ENCODE measurements at regions not wholly inside any gene's neighbourhood (a gene's known extent, or its start where the extent isn't known, plus 50 kb on each side); places are given as distances from the start of the nearest gene placed in this dataset.

DNA sequence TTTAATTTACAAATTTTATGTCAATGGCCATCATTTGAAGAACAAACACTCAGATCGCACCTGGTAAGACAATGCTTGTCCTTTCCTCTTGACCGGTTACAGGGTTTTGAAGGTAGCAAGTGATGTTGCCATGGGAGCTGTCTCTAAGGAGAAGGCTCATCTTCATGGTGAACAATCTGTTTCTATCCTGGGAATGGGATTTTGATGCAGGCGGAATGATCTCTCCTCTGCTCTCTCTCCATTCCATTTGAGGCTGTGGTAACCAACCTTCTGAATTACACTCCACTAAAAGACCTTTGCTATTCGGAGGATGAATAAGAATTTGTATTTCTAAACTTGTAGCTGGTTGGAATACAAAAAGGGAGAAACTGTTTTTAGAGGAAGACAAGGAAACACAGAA is 57.9 kb upstream of the SLC5A9 start:
- DNase-seq (ENCODE audit: low read depth in 4 of 4, low spot score in 3 of 4), result no peak

DNA sequence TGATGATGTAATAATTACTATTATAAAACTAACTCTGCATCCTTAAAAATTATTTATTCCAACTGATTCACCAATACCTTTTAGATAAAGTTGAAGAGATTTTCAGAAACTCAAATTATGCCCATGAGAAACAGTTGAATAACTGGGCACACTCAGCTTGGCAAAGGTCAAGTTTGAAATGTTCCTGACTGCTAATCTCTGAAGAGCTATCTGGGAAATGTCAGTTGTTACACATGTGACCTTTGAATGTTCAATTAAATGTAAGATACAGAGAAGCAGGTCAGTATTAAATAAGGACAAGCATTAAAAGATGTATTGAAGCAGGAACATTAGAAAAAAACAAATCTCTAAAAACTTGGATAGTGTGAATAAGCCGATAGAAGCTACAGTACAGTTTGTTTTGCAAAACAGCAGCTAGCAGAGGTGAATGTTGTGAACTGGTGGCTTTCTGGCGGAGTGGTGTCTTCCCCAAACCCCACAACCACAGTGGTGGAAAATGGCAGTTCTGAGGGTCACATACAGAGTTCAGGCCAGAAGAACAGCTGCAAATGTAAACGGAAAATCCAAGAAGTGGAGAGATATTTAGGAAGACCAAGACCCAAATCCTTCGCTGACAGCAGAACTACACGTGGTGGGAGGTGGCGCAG is 61.9 kb upstream of the SLC5A9 start:
- DNase-seq (ENCODE audit: low read depth in 4 of 4, low spot score in 3 of 4), result no peak

DNA sequence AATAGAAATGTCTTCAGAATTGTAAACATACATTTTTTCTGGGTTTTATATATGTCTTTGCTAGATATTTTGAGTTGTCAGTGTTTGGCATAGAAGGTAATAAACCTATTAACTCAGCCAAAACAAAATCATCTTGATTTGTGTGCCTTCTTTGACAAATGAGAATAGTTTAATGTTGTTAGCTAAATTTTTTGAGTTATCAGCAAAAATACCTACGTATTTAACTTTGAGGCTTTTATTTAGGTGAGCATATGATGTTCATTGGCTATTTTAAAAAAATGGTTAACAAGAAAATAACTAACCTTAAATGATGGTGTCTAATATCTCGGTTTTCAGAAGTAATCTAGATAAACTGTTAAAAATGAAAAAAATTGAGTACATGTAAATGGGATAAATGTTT is 83.2 kb upstream of the SLC5A9 start:
- no peak for DNase-seq (ENCODE audit: low read depth in 4 of 4, low spot score in 3 of 4)

DNA sequence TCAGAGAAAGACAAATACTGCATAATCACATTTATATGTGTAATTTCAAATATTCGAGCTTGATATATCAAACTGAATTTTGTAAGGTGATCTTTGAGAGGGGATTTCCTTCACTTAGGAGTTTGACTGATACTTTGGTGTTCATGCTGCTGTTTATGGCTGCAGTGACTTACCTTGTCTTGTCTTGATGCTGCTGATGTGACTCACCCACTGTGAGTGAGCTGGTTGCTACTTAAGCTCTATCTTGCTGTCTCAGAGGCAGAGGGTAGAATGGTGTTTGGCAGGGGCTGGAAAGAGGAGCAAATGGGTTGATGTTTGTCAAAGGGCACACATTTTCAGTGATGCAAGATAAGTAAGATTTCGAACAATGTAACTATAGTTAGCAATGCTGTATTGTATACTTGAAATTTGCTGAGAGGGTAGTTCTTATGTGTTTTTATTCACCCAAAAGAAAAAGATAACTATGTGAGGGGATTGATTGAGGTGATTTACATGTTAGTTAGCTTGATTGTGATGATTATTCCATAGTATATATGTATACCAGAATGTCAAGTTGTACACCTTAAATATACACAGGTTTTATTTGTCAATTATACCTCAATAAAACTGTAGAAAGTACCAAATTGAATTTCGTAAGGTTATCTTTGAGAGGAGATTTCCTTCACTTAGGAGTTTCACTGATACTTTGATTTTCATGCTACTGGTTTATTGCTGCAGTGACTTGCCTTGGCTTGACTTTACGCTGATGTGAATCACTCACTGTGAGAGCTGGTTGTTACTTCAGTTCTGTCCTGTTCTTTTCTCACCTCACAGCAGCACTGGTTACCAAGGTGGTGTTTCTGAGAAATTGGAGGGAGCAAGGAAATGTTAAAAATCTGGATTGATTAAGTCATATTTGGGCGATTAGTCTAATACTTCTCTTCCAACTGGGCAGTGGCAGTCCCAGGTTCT is 94.5 kb upstream of the SLC5A9 start:
- no peak for DNase-seq (ENCODE audit: low read depth in 4 of 4, low spot score in 3 of 4)

GRCh38 chr1:48123647-48124046 is 98.9 kb upstream of the SLC5A9 start:
- DNase-seq (ENCODE audit: low read depth in 4 of 4, low spot score in 3 of 4), result no peak

- no peak for DNase-seq (ENCODE audit: low read depth in 4 of 4, low spot score in 3 of 4)
Measured at GRCh38 chr1:48121955-48122354, 100.6 kb upstream of the SLC5A9 start.

DNA sequence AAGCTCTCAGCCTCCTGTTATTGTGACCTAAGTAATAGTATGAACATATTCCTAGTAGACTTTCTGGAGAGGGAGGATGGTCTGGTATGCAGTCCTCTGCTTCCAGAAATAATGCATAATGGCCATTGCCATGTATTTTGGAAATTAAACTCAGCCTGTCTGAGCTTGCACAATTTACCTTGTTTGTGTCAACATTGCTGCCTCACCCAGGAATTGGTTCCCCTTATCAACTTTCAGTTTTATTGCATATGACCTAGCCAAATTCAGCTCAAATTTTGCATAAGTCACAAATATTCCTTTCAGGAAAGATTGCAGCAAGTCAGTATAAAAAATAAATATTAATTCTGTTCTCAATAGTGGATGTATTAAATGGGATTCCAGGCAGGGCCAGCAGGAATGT is 101.9 kb upstream of the SLC5A9 start:
- DNase-seq (ENCODE audit: low read depth in 4 of 4, low spot score in 3 of 4), result no peak

- no peak for DNase-seq (ENCODE audit: low read depth in 4 of 4, low spot score in 3 of 4)
Measured at GRCh38 chr1:48115835-48116234, 106.7 kb upstream of the SLC5A9 start.

DNA sequence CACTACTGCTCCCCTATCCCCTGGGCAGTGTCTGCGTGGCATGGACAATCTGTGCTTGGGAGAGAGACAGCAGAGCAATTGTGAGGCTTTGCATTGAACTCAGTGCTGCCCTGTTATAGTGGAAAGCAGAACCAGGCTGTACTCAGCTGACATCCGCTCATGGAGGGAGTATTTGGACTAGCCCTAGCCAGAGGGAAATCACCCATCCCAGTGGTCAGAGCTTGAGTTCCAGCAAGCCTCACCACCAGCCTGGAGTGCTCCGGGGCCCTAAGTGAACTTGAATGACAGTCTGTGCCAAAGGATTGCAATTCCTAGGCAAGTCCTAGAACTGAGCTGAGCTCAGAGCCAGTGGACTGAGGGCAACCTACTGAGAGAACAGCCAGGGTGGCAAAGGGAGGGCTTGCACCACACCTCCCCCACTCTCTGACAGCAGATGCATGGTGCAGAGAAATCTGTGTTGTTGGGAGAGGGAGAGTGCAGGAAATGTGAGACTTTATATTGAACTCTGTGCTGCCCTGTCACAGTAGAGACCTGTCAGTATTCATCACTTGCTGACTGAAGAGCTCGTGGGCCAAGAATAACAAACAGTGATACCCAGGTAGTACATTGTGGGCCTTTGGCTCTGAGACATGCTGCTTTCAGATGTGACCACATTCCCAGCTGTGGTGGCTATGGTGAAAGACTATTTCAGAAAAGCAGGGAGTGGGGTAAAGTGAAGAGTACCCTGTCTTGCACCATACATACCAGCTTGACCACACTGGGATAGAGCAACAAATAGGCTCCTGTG is 107.7 kb upstream of the SLC5A9 start:
- no peak for DNase-seq (ENCODE audit: low read depth in 4 of 4, low spot score in 3 of 4)

- DNase-seq (ENCODE audit: low read depth in 4 of 4, low spot score in 3 of 4), result no peak
Measured at GRCh38 chr1:48109390-48110013, 112.3 kb upstream of the TRABD2B start.

GRCh38 chr1:48107516-48107915 is 110.3 kb upstream of the TRABD2B start:
- no peak for DNase-seq (ENCODE audit: low read depth in 4 of 4, low spot score in 3 of 4)

DNA sequence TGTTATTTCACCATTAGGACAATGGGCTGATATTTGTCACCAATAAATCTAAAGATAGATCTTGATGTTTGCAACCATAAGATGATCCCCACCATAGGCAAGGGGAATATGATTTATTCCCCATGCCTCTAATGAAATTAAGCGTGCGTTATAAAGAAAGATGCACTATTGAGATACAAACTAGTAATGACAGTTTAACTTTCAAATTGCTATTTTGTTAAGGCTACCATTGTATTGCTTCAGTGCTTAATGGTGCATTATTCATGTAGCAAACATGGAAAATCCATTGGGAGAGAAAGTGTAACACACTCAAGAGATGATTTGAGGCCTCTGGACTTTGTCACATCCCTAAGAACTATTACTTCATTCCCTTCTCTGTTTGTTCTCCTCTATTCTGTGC is 108.9 kb upstream of the TRABD2B start:
- no peak for DNase-seq (ENCODE audit: low read depth in 4 of 4, low spot score in 3 of 4)

- DNase-seq (ENCODE audit: low read depth in 4 of 4, low spot score in 3 of 4), result no peak
Measured at GRCh38 chr1:48105165-48105564, 108.0 kb upstream of the TRABD2B start.

- no peak for DNase-seq (ENCODE audit: low read depth in 4 of 4, low spot score in 3 of 4)
Measured at GRCh38 chr1:48103495-48103894, 106.3 kb upstream of the TRABD2B start.

GRCh38 chr1:48102766-48103165 is 105.6 kb upstream of the TRABD2B start:
- no peak for DNase-seq (ENCODE audit: low read depth in 4 of 4, low spot score in 3 of 4)

- DNase-seq (ENCODE audit: low read depth in 4 of 4, low spot score in 3 of 4), result peak in 2 of 4 donors; percentile 69 to 82
Measured at GRCh38 chr1:48099072-48099773, 102.0 kb upstream of the TRABD2B start.

DNA sequence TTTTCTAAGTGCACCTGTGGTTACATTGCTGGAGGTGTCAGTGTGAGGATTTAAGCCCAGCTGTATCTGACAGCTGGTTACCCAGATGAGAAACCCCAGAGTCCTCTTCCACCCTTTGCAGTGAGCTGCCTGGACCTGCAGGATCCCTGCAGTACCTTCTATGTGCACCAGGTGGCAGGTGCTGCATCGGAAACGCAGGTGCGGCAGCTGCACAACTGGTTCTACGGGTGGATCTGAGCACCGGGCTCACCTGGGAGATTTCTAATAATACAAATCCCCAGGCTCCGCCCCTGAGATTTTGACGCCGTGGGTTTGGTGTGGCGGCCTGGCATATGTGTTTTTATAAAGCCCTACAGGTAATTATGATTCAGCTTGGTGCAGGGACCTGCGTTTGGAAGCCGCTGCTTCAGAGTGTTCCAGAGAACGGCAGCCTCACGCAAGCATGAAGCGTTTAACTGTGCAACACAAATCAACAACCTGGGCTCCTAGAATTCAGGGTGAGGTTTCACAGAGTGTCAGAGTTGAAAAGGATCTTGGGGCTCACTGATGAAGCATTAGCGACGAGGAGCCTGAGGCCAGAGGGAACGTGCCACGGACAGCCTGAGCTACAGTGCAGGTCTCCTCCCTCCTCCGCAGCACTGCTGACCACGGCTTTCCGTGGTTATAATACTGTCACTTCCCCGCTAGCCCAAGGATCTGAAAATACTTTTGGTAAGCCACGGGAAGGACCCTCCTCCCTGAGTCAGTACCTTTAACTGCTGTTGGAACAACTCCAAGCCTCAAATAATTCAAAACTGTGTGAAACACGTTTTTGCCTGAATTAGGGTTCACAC is 96.7 kb upstream of the TRABD2B start:
- DNase-seq (ENCODE audit: low read depth in 4 of 4, low spot score in 3 of 4), result no peak

GRCh38 chr1:48093147-48093546 is 96.0 kb upstream of the TRABD2B start:
- DNase-seq (ENCODE audit: low read depth in 4 of 4, low spot score in 3 of 4), result no peak

DNA sequence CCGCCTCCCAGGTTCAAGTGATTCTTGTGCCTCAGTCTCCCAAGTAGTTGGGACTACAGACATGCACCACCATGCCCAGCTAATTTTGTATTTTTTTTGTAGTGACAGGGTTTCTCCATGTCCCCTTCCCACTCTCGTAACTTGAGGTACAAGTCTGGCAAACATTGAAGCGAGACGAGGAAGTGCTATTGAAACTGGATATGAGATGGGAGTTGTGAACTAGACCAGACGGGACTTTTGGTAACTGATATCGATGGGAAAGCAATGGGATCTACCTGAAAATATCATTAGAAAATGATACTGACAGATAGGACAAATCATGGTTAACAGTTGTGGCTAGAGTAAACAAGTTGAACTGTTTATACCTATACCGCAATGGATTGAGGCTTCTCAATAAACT is 95.2 kb upstream of the TRABD2B start:
- DNase-seq (ENCODE audit: low read depth in 4 of 4, low spot score in 3 of 4), result no peak
